GM19351 (cell line): ENCODE measurements at regions not wholly inside any gene's neighbourhood (a gene's known extent, or its start where the extent isn't known, plus 50 kb on each side); places are given as distances from the start of the nearest gene placed in this dataset.

Source experiments
- ATAC-seq: cut with Tn5 transposase; IDR thresholded peaks from one replicate; pipeline ENCODE4 v1.9.1; 2021; ENCODE audit warnings: mild to moderate bottlenecking, moderate library complexity; ENCODE audit not compliant: unreplicated experiment

DNA sequence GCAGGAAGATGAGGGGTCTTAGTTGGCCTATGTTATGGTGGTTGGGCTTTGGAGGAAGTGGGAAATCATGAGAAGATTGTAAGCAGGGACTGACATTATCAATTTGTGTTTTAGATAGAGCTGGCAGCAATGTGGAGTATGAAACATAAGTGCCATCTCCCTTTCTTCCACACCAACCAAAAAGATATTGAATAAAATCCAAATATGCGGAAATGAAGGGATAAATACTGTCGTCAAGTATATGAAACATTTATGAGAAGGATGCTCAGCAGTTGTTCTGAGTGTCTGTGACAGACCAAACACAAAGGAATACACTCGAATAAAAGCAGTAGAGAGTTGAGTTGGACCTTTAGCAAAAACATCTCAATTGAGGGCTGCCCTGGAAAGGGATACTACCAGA, 1090.0 kb upstream of the ZEB2 start:
- no peak for ATAC-seq

DNA sequence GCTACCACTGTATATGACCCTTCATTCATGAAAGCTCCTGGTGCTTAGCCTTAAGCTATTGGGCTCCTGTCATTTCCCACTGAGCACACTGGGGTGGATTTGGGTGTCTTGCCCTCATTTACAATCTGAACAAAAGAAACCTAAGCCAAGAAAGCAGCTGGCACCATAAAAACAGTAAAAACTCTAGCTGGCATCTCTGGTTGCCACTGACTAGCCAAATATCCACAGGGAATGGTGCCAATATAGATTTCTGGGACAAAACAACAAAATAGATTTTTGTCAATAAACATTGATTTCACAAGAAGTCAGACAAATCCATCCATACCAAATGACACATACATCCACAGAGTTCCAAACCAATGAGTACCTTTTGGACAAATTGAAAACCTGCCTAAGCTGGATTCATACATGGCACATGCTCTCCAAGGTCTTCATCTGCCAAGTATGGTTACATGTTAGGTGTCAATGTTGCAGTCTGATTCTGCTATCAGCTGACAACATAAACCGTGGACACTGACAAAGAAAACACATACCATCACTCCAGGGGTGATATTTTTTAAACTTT, 1081.5 kb upstream of the ZEB2 start:
- ATAC-seq = no peak

DNA sequence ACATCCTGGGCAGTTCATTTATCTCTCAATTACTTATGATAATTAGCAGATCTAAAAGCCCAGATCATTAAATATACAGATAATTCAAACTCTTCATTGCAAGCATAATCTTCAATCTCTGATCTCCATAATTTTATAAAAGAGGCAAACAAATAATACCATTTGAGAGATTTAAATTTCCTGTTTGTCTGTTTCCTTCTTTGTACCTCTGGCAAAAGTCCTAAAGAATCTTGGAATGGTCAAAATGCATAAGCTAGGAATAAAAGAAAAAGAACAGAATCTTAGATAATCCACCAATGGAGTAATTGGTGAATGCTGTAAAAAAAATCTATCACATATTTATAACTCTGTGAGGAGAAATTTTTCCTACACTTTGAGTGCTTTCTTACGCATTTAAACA, 1080.9 kb upstream of the ZEB2 start:
- no peak for ATAC-seq

DNA sequence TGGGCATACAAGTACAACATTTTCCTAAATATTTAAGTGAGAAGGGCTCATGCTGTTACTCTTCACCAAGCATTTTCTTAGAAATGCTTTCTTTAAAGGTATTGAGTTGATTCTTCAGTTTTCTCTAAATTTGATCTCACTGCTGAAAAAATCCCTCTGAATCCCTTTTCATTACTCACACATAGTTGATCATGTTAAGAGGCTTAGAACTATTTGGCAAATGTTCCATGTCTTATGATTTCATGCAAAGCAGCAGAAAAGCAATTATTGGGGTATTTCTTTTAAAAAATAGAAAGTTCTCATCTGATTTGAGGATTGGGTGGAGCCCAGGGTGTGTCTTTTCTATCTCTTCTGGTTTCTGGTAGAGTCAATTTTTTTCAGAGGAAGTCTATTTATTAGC, 1079.8 kb upstream of the ZEB2 start:
- ATAC-seq = no peak

DNA sequence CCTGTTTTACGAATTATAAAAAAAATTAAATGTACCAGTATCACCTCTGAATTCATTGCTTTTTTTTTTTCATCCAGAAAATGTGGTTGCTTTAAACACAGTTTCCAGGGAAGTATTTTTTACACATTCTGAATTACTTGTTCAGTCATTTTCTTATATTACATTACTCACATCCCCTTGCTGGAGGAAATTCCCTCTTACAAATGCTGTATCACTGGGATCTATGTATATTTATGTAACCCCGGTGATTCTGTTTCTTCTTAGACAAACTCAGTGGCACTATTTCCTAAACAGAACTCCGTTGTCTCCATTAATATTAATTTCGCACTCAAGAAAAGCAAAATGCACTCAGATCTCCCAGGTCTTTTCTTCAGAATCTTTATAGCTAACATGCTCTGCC, 1078.5 kb upstream of the ZEB2 start:
- ATAC-seq = no peak

DNA sequence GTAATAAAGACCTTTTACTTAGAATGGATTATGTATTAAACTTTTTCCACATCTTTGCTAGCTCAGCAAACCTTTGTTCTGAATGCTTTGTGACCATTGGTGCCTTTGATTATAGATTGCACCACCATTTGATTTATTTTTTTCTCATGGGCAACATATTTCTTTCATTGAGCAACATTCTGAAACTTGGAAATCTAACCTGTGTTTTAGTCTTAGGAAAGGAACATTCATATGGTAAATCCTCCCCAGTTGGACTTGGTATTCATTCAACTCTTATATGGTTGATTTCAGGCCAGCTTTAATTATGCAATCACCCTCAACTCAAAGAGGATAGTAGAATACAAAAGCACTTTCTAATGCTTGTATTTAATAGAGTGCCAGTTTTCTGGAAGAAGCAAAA, 1077.9 kb upstream of the ZEB2 start:
- no peak for ATAC-seq

DNA sequence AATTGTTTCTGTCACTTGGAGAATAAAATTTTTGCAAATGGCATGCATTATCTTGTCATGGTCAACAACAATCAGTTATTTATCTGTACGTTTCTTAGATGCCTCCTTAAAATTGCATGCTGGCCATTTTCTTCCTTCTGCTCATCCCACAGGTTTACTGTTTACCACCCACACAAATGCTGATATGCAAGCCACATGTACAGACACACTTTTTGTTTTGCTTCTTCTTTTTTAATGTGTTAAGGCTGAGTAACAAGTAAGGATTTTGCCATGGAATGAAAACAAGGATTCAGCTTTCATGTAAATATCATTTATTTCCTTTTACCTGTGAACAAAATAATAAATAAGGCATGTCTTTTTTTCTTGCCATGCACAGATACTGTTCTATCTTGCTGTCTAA, 1077.1 kb upstream of the ZEB2 start:
- ATAC-seq = no peak

DNA sequence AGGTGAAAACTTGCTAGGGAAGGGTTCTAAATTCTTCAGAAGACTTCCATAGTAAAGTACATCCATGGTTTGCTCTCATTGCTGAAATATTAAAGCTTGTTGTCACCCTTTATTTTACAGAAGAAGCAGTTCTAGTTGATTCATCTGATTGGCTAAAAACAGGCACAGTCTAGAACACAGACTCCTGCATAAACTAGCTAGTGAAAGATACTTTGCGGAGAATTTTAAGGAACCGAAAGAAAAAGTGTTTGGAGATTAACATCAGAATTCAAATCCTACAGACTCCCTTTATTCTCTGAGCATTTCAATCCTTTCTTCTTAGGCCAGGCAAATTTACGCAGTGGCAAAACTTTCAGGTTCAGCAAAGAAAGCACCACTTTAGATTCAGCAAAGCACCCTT, 1076.5 kb upstream of the ZEB2 start:
- ATAC-seq = no peak

DNA sequence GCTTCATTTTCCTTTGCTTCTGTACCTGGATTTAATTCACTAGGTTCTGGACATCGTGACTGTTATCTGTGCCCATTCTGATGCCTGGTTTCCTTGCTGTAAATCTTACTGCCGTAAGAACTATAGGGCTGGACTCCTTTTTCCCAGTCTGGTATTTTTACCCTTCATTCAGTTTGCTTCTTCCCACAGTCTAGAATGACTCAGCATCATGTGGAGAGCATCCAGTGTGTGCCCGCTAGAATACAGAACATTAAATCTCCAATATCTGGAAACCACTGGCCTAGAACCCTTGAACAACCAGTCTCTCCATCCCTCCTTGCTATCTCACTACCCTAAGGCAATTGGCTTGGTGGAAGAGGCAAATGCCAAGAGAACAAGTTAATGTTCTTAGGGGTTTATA, 1075.4 kb upstream of the ZEB2 start:
- no peak for ATAC-seq

DNA sequence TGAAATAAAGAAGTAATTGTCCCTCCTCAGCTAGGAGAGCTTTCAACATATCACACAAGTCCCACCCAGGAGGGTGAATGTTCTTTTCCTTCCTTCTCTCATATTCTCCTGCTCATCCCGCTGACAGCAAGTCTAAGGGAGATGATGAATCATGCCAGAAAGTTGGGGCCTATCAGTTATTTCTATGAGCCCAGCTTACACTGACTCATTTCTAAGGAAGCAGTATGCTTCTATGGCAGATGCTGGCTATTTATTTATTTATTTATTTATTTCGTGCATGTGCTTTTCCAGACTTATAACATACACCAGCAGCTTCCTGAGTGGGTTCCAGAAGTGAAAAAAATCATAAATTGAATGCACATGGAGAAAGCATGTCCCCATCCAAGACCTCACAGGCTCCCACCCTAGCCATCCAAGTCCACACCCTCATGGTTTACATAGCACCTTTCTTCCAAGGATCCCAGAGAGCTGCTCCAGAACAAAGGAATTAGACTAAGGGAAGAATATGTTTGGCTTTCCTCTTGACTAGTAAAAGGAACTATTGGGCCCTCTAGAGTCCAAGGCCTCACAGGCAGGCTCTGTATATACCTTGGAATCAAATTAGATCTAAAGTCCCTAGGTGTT, 1074.2 kb upstream of the ZEB2 start:
- ATAC-seq = no peak

DNA sequence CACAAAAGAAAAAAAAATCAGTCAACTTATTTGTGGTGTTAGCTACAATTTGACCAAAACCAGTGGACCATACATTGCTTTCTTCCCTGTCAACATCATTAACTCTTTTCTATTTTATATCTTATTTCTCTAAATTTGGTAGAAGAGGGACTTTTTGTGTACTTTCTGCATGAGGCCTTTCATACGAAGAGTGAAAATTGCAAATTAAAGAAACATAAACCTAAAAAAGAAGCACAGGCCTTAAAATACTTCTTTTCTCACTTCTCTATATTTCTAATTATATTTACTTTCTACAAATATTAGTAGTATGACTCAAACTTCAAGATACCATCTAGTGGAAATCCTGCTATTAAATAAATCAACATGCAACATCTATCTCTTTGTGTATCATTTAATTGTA, 1073.4 kb upstream of the ZEB2 start:
- ATAC-seq = peak; percentile 74

DNA sequence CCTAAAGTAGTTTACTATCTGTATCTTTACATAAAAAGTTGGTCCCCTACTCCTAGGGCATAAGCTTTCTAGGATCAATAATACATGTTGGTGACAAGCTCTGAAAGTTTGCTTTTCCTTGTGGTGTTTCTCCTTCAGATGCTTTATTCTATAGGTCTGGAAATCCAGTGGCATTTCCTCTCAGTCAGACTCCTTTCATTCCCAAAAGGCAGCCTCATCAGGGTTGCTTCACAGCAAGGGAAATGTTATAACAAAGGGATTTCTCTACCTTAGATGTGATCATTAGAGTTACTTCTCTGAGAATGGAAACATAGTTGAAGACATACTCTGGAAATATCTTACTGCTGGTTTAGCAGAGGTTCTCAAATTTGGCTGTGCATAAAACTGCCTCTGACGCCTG, 1072.4 kb upstream of the ZEB2 start:
- no peak for ATAC-seq

DNA sequence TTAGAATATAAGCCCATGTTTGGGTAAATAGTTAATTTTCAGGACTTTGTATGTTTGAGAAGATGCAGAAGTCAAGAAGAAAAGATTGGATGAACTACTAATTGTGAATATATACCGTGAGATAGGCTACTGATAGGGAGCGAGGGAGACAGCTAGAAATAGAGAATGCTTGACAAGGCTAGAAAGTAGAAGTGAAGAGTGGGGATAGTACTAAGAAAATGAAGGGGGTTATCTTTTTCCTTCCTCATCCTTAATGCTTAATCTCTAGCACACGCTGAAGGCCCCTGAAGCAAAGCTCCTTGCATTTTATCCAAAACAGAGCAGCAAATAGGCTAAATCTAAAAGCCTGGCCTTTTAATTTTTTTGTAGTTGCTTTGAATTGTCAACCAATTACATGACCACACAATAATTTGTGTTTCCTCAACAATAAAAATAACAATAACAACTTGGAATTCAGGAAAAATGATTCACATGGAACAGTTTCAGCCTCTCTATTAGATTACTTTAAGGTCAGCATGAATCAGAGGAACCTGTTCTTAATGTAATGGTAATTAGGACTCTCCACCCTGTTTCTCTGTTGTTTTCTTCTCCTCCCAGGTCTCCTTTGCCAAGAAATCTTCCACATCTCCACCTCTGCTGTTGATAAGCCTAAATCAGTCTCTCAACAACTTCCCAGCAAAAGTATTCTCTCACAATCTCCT, 1071.3 kb upstream of the ZEB2 start:
- ATAC-seq = no peak

DNA sequence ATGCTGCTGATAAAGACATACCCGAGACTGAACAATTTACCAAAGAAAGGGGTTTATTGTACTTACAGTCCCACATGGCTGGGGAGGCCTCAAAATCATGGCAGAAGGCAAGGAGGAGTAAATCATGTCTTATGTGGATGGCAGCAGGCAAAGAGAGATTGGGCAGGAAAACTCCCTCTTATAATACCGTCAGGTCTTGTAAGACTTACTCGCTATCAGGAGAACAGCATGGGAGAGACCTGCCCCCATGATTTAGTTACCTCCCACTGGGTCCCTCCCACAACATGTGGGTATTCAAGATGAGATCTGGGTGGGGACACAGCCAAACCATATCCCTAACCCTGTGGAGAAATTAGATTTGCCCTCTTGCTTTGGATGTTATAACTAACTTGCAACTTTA, 1068.0 kb upstream of the ZEB2 start:
- ATAC-seq = no peak

DNA sequence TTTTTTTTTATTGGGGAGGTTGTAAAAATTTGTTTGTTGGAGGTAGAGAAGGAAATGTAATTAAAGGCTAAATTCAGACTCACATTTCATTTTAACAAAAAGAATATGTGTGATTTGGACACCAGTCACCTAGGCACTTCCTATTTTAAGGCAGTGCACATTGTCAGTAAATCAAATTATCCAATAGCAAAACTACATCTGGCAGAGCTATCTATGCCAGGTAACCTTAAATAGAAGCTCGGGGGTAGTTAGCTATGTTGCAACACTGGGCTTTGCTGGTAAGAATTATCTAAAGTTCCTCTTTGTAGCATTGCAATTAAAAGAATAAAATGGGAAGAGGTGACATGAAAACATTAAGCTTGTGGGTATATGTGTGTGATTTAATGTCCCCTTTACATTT, 1064.4 kb upstream of the ZEB2 start:
- ATAC-seq = no peak

DNA sequence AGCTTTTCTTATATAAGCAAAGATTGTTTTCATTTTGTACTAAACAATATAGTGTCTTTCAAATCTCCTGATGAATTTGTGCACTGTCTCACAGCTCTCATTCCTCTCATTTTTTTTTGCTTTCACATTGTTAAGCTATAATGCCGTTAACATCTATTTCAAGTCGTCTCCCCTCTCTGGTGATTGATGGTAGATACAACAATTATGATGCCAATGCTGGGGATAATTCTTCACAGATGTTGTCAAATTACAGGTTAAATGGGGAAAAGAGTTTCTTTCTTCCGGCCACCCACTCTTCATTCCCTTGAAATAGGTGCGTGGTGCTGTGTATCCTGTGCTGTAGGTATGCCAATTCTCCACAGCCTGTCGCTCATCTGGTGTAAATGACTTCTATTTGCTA, 1053.7 kb upstream of the ZEB2 start:
- no peak for ATAC-seq

DNA sequence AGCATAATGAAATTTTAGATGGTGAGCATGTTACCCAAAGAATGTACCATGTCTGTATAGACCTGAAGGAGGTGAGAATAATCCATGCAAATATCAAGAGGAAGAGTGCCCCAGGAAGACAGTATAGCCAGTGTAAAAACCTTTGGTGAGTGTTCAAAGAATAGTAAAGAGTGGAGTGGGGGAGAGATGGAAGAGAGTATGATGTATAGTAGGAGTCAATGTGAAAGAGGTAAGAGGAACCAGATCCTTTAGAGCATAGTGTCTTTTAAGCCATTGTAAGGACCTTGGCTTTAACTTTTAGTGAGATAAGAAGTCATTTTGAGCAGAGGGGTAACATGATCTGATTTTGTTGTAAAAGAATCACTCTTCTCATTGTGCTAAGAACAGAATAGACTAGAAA, 1052.3 kb upstream of the ZEB2 start:
- ATAC-seq = no peak

DNA sequence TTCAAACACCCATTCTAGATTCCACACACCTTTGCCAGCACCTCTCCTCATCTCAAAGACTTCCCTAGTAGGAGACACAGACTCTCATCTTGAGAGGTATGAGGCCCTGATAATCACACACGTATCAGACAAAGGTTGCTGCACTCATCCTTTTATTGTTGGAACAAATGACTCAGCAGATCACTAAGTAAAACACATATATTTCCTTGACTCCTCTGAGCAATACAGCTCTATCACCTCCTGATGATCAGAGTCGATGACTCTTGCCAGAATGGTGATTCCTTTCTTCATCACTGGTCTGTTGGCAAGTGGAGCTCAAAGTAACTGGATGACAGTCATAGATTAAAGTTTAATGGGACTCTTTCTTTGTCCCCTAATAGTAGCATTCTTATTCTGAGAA, 1049.2 kb upstream of the ZEB2 start:
- ATAC-seq = no peak

DNA sequence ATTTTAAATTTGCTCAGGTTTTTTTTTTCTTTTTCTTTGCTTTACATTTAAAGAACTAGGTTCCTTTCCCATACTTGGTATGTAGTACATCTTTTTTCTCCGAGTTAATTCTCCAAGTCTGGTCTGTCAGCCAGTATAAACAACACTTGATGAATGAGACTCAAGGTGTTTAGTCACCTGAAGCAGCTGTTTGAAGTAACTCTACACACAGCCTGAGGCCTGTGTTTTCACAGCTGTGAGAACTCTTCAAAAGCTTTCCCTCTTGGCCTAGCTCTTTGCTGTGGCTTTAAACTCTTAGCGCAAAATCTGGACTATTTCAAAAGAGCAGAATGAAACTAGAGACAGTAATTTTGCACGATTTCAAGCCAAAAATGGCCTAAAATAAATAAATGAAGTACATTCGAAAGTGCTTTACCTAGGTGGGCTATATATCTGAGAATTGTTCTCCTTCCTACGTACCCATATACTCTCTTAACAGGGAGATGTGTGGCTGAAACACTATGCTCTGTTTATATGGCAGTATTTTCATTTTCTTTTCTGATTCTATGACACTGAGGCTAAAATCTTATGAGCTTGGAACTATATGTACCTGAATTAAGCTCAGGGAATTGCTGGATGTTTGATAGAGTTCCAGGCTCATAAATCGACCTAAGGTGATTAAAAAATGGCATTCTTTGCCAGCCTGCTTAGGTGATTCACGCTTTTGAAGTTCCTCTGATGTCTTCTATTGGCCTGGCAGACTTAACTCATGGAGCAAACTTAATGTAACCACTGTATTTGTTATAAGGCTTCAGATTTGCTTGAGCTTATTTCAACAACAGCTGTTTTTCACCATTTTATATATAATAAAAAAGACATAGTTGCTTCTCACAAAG, 1044.1 kb upstream of the ZEB2 start:
- ATAC-seq = no peak

DNA sequence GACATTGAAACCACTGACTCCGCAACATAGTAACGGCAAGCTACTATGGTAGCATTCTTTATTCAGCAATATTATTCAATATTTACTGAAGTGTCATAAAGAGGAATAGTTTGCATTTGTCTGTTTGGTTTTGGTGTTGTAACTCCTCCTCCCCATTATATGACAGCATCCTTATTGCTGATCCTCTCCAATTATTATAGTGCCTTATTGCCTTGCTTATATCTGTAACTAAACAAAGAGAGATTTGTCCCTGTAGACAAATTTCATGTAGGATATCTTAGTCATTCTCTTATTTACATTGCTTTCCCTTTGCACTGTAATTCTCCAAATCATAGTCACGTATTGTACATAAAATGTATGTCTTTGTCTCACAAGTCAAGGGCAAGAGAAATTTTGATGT, 1041.2 kb upstream of the ZEB2 start:
- no peak for ATAC-seq

DNA sequence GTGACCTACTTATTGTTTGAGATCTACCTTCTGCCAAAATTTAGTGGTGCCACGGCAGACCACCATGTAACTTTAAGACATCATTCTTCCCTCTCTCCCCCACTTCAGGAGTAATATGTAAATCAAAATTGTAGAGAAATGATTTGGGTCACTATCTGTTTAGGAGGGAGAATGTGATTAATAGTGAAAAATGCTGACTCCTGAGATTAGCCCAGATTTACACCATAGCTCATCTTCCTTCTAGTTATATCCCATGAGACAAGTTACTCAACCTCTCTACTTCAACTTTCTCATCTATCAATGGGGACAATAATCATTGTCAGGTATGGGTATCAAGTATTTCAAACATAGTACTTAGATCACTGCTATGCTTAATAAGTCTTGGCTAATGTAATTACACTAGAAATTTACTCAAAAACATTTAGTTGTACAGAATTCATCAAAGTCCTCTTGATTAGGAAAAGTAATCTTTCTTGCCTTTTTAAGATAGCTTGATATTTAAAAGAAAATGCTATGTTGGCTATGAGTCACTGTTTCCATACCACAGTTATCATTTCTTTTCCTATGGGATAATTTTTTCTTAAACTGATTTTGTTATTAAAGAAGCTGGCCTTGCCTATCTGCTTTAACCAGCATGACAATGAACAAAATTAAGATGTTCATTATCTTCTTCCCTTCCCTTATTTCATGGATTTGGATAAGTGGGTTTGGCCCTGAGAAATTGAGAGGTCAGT, 1038.9 kb upstream of the ZEB2 start:
- no peak for ATAC-seq
